Endodermal cell (in vitro differentiated cells): ENCODE measurements at regions not wholly inside any gene's neighbourhood (a gene's known extent, or its start where the extent isn't known, plus 50 kb on each side); places are given as distances from the start of the nearest gene placed in this dataset.

Experiments
- DNase-seq: peaks from one replicate; pipeline ENCODE4 v3.0.0-alpha.2; 2017
- H3K27ac ChIP-seq: 2 replicates; pipeline ENCODE4 v1.5.1; 2013; ENCODE audit warnings: mild to moderate bottlenecking, low read depth, low read length, moderate library complexity
- H3K27me3 ChIP-seq: 2 replicates; pipeline ENCODE4 v1.6.1; 2013; ENCODE audit warnings: mild to moderate bottlenecking, low read length, moderate library complexity; ENCODE audit not compliant: insufficient read depth, control insufficient read depth, poor library complexity, severe bottlenecking
- H3K36me3 ChIP-seq: 2 replicates; pipeline ENCODE4 v1.7.0; 2013; ENCODE audit warnings: mild to moderate bottlenecking, low read length, moderate library complexity; ENCODE audit not compliant: control insufficient read depth, insufficient read depth
- H3K4me1 ChIP-seq: one replicate; pipeline ENCODE4 v1.7.0; 2013; ENCODE audit warnings: low read length; ENCODE audit not compliant: control insufficient read depth, insufficient read depth
- H3K4me3 ChIP-seq: 2 replicates; pipeline ENCODE4 v1.5.1; 2013; ENCODE audit warnings: mild to moderate bottlenecking, low read length, moderate library complexity
- H3K9ac ChIP-seq: 2 replicates; pipeline ENCODE4 v1.6.1; 2013; ENCODE audit warnings: mild to moderate bottlenecking, low read length, moderate library complexity; ENCODE audit not compliant: poor library complexity, severe bottlenecking; ENCODE audit errors: extremely low read depth
- H3K9me3 ChIP-seq: 2 replicates; pipeline ENCODE4 v1.6.1; 2013; ENCODE audit warnings: mild to moderate bottlenecking, low read length, moderate library complexity; ENCODE audit not compliant: control insufficient read depth
- H3K27ac Mint-ChIP-seq: 2 replicates; pipeline ENCODE4 v1.8.0; 2020; ENCODE audit warnings: mixed read lengths
- H3K27me3 Mint-ChIP-seq: 2 replicates; pipeline ENCODE4 v1.8.0; 2021; ENCODE audit warnings: mild to moderate bottlenecking, mixed read lengths; ENCODE audit not compliant: insufficient read depth
- H3K36me3 Mint-ChIP-seq: 2 replicates; pipeline ENCODE4 v1.8.0; 2020; ENCODE audit warnings: low read depth, mixed read lengths
- H3K4me1 Mint-ChIP-seq: 2 replicates; pipeline ENCODE4 v1.8.0; 2020; ENCODE audit warnings: mixed read lengths
- H3K4me3 Mint-ChIP-seq: 2 replicates; pipeline ENCODE4 v1.8.0; 2020; ENCODE audit warnings: mild to moderate bottlenecking, moderate library complexity, mixed read lengths
- H3K9me3 Mint-ChIP-seq: 2 replicates; pipeline ENCODE4 v1.8.0; 2020; ENCODE audit warnings: mild to moderate bottlenecking, mixed read lengths
- CTCF ChIP-seq: fragments of 200-600 bp; sonication (generic); conservative IDR thresholded peaks from 2 replicates; pipeline ENCODE4 v1.5.0; 2021; ENCODE audit warnings: antibody characterized with exemption, mild to moderate bottlenecking
- WGBS, 2 experiments: methylation state at CpG; one replicate each; pipeline versions ENCODE4 v1.1.5 to v1.1.7; 2013; ENCODE audit warnings: missing lambda C conversion rate in 2 of 2, mixed read lengths in 1 of 2; ENCODE audit not compliant: insufficient coverage in 1 of 2, insufficient read length in 1 of 2; 5-methylcytosine and 5-hydroxymethylcytosine counted together

- no peak overlapping the region for H3K27ac ChIP-seq
- no peaks in the 10 kb centered on the region for H3K9me3 Mint-ChIP-seq
Measured at GRCh38 chr2:204306667-204307066, 238.6 kb upstream of the PARD3B start.

GRCh38 chr2:204312105-204312504, 233.2 kb upstream of the PARD3B start:
- Mint-ChIP-seq H3K4me3 (no peak overlapping the region), H3K27ac (no peak overlapping the region), H3K27me3 (no peaks in the 10 kb centered on the region), H3K4me1 (peaks cover 35% of the 10 kb centered on the region), H3K36me3 (no peaks in the 10 kb centered on the region), H3K9me3 (no peaks in the 10 kb centered on the region)
- Histone ChIP-seq H3K27me3 (no peaks in the 10 kb centered on the region), H3K4me3 (no peak overlapping the region), H3K4me1 (peaks cover 10% of the 10 kb centered on the region), H3K9me3 (no peaks in the 10 kb centered on the region), H3K27ac (no peak overlapping the region), H3K36me3 (no peaks in the 10 kb centered on the region), H3K9ac (no peak overlapping the region)
- no peak for DNase-seq
- WGBS, 2 experiments: 44 to 74% methylated on average over 6 to 8 of the region's 8 CpGs
- TF ChIP-seq CTCF: no peak

More at GRCh38 chr2:204306667-204307066, 238.6 kb upstream of the PARD3B start:
- H3K4me3 ChIP-seq: no peak overlapping the region
- H3K4me3 Mint-ChIP-seq: no peak overlapping the region
- no peak for DNase-seq
- no peaks in the 10 kb centered on the region for H3K36me3 Mint-ChIP-seq
- no peak overlapping the region for H3K27ac Mint-ChIP-seq
- no peaks in the 10 kb centered on the region for H3K36me3 ChIP-seq
- no peaks in the 10 kb centered on the region for H3K9me3 ChIP-seq
- H3K27me3 Mint-ChIP-seq: peaks cover 2% of the 10 kb centered on the region
- no peaks in the 10 kb centered on the region for H3K27me3 ChIP-seq
- H3K4me1 Mint-ChIP-seq: peaks cover 13% of the 10 kb centered on the region
- no peak for TF ChIP-seq CTCF
- H3K4me1 ChIP-seq: no peaks in the 10 kb centered on the region
- WGBS, 2 experiments: 92 to 95% methylated on average over 4 of the region's 4 CpGs
- no peak overlapping the region for H3K9ac ChIP-seq

- DNase-seq: peak; percentile 77
- Histone ChIP-seq H3K36me3 (no peaks in the 10 kb centered on the region), H3K9me3 (no peaks in the 10 kb centered on the region), H3K4me3 (no peak overlapping the region), H3K27ac (no peak overlapping the region), H3K9ac (no peak overlapping the region), H3K4me1 (peaks cover 10% of the 10 kb centered on the region), H3K27me3 (no peaks in the 10 kb centered on the region)
- no peak for TF ChIP-seq CTCF
- H3K4me3 Mint-ChIP-seq: no peak overlapping the region
- H3K27ac Mint-ChIP-seq: peak overlapping the region; percentile 81
- H3K27me3 Mint-ChIP-seq: no peaks in the 10 kb centered on the region
- H3K36me3 Mint-ChIP-seq: no peaks in the 10 kb centered on the region
- WGBS, 2 experiments: 50% methylated on average over 1 of the region's 1 CpG
- H3K4me1 Mint-ChIP-seq: peaks cover 32% of the 10 kb centered on the region
- no peaks in the 10 kb centered on the region for H3K9me3 Mint-ChIP-seq
Measured at GRCh38 chr2:204313256-204313655, 232.0 kb upstream of the PARD3B start.
